HepG2 (cell line): ENCODE measurements at regions not wholly inside any gene's neighbourhood (a gene's known extent, or its start where the extent isn't known, plus 50 kb on each side); places are given as distances from the start of the nearest gene placed in this dataset.

ENCODE experiments used
- AHDC1 ChIP-seq: sonication (generic); formaldehyde crosslinking; IDR thresholded peaks from 2 replicates; pipeline ENCODE4 v1.5.1; 2020; ENCODE audit warnings: mild to moderate bottlenecking, missing genetic modification reagents, borderline replicate concordance
- ARHGAP35 ChIP-seq: sonication (generic); formaldehyde crosslinking; IDR thresholded peaks from 2 replicates; pipeline ENCODE4 v1.9.0; 2022; ENCODE audit warnings: mild to moderate bottlenecking, inconsistent platforms, moderate library complexity, missing genetic modification reagents, borderline replicate concordance
- CREB3 ChIP-seq: sonication (generic); formaldehyde crosslinking; IDR thresholded peaks from 2 replicates; pipeline ENCODE4 v1.5.0; 2020; ENCODE audit warnings: missing genetic modification reagents
- GLI4 ChIP-seq: sonication (generic); formaldehyde crosslinking; IDR thresholded peaks from 2 replicates; pipeline ENCODE4 v1.5.1; 2020; ENCODE audit warnings: missing genetic modification reagents, mild to moderate bottlenecking, moderate library complexity, borderline replicate concordance
- PRDM15 ChIP-seq: sonication (generic); formaldehyde crosslinking; IDR thresholded peaks from 2 replicates; pipeline ENCODE4 v1.4.0; 2020; ENCODE audit warnings: missing genetic modification reagents
- RELA ChIP-seq: sonication (generic); formaldehyde crosslinking; IDR thresholded peaks from 2 replicates; pipeline ENCODE4 v1.4.0; 2020; ENCODE audit warnings: missing genetic modification reagents
- RFX3 ChIP-seq: IDR thresholded peaks from 2 replicates; pipeline ENCODE4 v1.6.1; 2016; ENCODE audit warnings: missing biosample characterization, missing genetic modification reagents
- YEATS2 ChIP-seq: sonication (generic); formaldehyde crosslinking; IDR thresholded peaks from 2 replicates; pipeline ENCODE4 v1.4.0; 2020; ENCODE audit warnings: missing genetic modification reagents, borderline replicate concordance
- ZBTB33 ChIP-seq: sonication (generic); formaldehyde crosslinking; IDR thresholded peaks from 2 replicates; pipeline ENCODE4 v1.4.0; 2020; ENCODE audit warnings: missing genetic modification reagents
- ZNF749 ChIP-seq: sonication (generic); formaldehyde crosslinking; IDR thresholded peaks from 2 replicates; pipeline ENCODE4 v1.8.0; 2022; ENCODE audit warnings: mild to moderate bottlenecking, missing genetic modification reagents, moderate library complexity, borderline replicate concordance
- TF ChIP-seq, protein P1 (sequence below): sonication (generic); formaldehyde crosslinking; conservative IDR thresholded peaks from 2 replicates; pipeline ENCODE4 v1.4.0; 2020; ENCODE audit warnings: mild to moderate bottlenecking, missing genetic modification reagents, moderate library complexity

GRCh38 chr6:37102299-37103168 is 67.4 kb upstream of the PIM1 start (continued):
- peak; percentile 66 for TF ChIP-seq CREB3 (CRISPR knock-in tag)
- TF ChIP-seq GLI4 (CRISPR knock-in tag), result no peak
- TF ChIP-seq, protein P1, sequence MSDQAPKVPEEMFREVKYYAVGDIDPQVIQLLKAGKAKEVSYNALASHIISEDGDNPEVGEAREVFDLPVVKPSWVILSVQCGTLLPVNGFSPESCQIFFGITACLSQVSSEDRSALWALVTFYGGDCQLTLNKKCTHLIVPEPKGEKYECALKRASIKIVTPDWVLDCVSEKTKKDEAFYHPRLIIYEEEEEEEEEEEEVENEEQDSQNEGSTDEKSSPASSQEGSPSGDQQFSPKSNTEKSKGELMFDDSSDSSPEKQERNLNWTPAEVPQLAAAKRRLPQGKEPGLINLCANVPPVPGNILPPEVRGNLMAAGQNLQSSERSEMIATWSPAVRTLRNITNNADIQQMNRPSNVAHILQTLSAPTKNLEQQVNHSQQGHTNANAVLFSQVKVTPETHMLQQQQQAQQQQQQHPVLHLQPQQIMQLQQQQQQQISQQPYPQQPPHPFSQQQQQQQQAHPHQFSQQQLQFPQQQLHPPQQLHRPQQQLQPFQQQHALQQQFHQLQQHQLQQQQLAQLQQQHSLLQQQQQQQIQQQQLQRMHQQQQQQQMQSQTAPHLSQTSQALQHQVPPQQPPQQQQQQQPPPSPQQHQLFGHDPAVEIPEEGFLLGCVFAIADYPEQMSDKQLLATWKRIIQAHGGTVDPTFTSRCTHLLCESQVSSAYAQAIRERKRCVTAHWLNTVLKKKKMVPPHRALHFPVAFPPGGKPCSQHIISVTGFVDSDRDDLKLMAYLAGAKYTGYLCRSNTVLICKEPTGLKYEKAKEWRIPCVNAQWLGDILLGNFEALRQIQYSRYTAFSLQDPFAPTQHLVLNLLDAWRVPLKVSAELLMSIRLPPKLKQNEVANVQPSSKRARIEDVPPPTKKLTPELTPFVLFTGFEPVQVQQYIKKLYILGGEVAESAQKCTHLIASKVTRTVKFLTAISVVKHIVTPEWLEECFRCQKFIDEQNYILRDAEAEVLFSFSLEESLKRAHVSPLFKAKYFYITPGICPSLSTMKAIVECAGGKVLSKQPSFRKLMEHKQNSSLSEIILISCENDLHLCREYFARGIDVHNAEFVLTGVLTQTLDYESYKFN, result peak; percentile 72
- TF ChIP-seq AHDC1, result 0 out of 2 replicates have a peak, but pooled peaks have one; percentile 49
- TF ChIP-seq RFX3 (CRISPR knock-in tag), result peak; percentile 77
- TF ChIP-seq PRDM15 (CRISPR knock-in tag), result no peak
- TF ChIP-seq ZBTB33 (CRISPR knock-in tag), result no peak; the same call in 1 of the 2 replicates
- peak; percentile 10; the same call in 1 of the 2 replicates for TF ChIP-seq YEATS2 (CRISPR knock-in tag)
- TF ChIP-seq RELA (CRISPR knock-in tag), result no peak
- no peak for TF ChIP-seq ZNF749 (CRISPR knock-in tag)
- TF ChIP-seq ARHGAP35 (CRISPR knock-in tag), result no peak
